ENCODE measurements at regions not wholly inside any gene's neighbourhood (a gene's known extent, or its start where the extent isn't known, plus 50 kb on each side); places are given as distances from the start of the nearest gene placed in this dataset.

GRCh38 chr17:30600060-30600829 lies 123.0 kb downstream of the GOSR1 start (continued):
- TF ChIP-seq HNF1A (IDR thresholded peaks at IDR 0.05; ENCODE audit: low read depth) (no peak), HNF1A (CRISPR knock-in tag; IDR thresholded peaks at IDR 0.05; ENCODE audit: borderline replicate concordance) (peak; percentile 20; the same call in 1 of the 2 replicates), E2F5 (CRISPR knock-in tag; conservative IDR thresholded peaks at IDR 0.05) (peak; percentile 21; the same call in 1 of the 2 replicates), ZSCAN20 (CRISPR knock-in tag; IDR thresholded peaks at IDR 0.05; ENCODE audit: borderline replicate concordance) (peak; percentile 67; the same call in 1 of the 2 replicates), SMC3 (IDR thresholded peaks at IDR 0.05; ENCODE audit: low read length) (no peak), MAZ (IDR thresholded peaks at IDR 0.05; ENCODE audit: borderline replicate concordance, low read depth, low read length) (peak; percentile 67; the same call in 1 of the 2 replicates), MAZ (CRISPR knock-in tag; IDR thresholded peaks at IDR 0.05; ENCODE audit: low read depth) (peak; percentile 86), ZNF543 (CRISPR knock-in tag; IDR thresholded peaks at IDR 0.05) (peak; percentile 82; the same call in 1 of the 2 replicates), E2F2 (CRISPR knock-in tag; IDR thresholded peaks at IDR 0.05; ENCODE audit: borderline replicate concordance) (no peak), ZNF512B (CRISPR knock-in tag; IDR thresholded peaks at IDR 0.05; ENCODE audit: borderline replicate concordance) (0 out of 2 replicates have a peak, but pooled peaks have one; percentile 57), MXD3 (CRISPR knock-in tag; IDR thresholded peaks at IDR 0.05) (peak; percentile 63; the same call in 1 of the 2 replicates), FOXK1 (CRISPR knock-in tag; IDR thresholded peaks at IDR 0.05; ENCODE audit: borderline replicate concordance, low read depth) (peak; percentile 8; the same call in 1 of the 2 replicates), HNRNPL (IDR thresholded peaks at IDR 0.05; ENCODE audit: low read depth, low read length) (peak; percentile 96), DDIT3 (CRISPR knock-in tag; IDR thresholded peaks at IDR 0.05) (no peak), FOSL2 (CRISPR knock-in tag; IDR thresholded peaks at IDR 0.05) (peak; percentile 18), NFE2L1 (CRISPR knock-in tag; IDR thresholded peaks at IDR 0.05; ENCODE audit: borderline replicate concordance) (no peak), PHF21A (CRISPR knock-in tag; IDR thresholded peaks at IDR 0.05) (peak; percentile 68), FOXK2 (IDR thresholded peaks at IDR 0.05) (no peak)
